Breast epithelium (tissue), 3 donors: ENCODE measurements at regions not wholly inside any gene's neighbourhood (a gene's known extent, or its start where the extent isn't known, plus 50 kb on each side); places are given as distances from the start of the nearest gene placed in this dataset.

Experiments used
- POLR2A ChIP-seq: fragments of 450-650 bp; IDR thresholded peaks from one replicate; pipeline ENCODE4 v1.6.1; 2016; ENCODE audit warnings: antibody characterized with exemption, mild to moderate bottlenecking, moderate library complexity
- POLR2AphosphoS5 ChIP-seq, 3 donors: sonication (generic); formaldehyde crosslinking; IDR thresholded peaks; one replicate each; pipeline ENCODE4 v1.6.1; 2017; ENCODE audit warnings: antibody characterized with exemption in 3 of 3
- TF ChIP-seq, protein P1 (sequence below), 3 donors: fragments of 450-650 bp; IDR thresholded peaks; one replicate each; pipeline ENCODE4 v1.5.1; 2016 to 2017; ENCODE audit warnings: antibody characterized with exemption in 3 of 3, mild to moderate bottlenecking in 3 of 3, moderate library complexity in 3 of 3

GRCh38 chr15:62452667-62453066 is 287.6 kb upstream of the C2CD4B start:
- TF ChIP-seq, protein P1, sequence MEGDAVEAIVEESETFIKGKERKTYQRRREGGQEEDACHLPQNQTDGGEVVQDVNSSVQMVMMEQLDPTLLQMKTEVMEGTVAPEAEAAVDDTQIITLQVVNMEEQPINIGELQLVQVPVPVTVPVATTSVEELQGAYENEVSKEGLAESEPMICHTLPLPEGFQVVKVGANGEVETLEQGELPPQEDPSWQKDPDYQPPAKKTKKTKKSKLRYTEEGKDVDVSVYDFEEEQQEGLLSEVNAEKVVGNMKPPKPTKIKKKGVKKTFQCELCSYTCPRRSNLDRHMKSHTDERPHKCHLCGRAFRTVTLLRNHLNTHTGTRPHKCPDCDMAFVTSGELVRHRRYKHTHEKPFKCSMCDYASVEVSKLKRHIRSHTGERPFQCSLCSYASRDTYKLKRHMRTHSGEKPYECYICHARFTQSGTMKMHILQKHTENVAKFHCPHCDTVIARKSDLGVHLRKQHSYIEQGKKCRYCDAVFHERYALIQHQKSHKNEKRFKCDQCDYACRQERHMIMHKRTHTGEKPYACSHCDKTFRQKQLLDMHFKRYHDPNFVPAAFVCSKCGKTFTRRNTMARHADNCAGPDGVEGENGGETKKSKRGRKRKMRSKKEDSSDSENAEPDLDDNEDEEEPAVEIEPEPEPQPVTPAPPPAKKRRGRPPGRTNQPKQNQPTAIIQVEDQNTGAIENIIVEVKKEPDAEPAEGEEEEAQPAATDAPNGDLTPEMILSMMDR (IDR thresholded peaks at IDR 0.05): no peak
- no peak for TF ChIP-seq POLR2AphosphoS5 (IDR thresholded peaks at IDR 0.05)
- TF ChIP-seq POLR2A: no peak
